Trophoblast cell (in vitro differentiated cells and primary cell): ENCODE measurements at regions not wholly inside any gene's neighbourhood (a gene's known extent, or its start where the extent isn't known, plus 50 kb on each side); places are given as distances from the start of the nearest gene placed in this dataset.

Experiments used
- DNase-seq, 2 donors: peaks; one replicate each; pipeline ENCODE4 v3.0.0-alpha.2; 2016
- H2AFZ ChIP-seq: 2 replicates; pipeline ENCODE4 v1.6.1; 2013; ENCODE audit warnings: low read length, moderate library complexity, mild to moderate bottlenecking; ENCODE audit not compliant: insufficient read depth, poor library complexity
- H2AK5ac ChIP-seq: 2 replicates; pipeline ENCODE4 v1.6.1; 2013; ENCODE audit warnings: mild to moderate bottlenecking, low read length
- H2BK120ac ChIP-seq: 2 replicates; pipeline ENCODE4 v1.6.1; 2013; ENCODE audit warnings: low read length, mild to moderate bottlenecking, moderate library complexity; ENCODE audit not compliant: insufficient read depth, poor library complexity
- H2BK12ac ChIP-seq: 2 replicates; pipeline ENCODE4 v1.6.1; 2013; ENCODE audit warnings: mild to moderate bottlenecking, low read length, moderate library complexity
- H2BK5ac ChIP-seq: 2 replicates; pipeline ENCODE4 v1.6.1; 2013; ENCODE audit warnings: low read length, low read depth, moderate library complexity, mild to moderate bottlenecking; ENCODE audit not compliant: poor library complexity
- H3K14ac ChIP-seq: 2 replicates; pipeline ENCODE4 v1.6.1; 2013; ENCODE audit warnings: mild to moderate bottlenecking, low read length
- H3K18ac ChIP-seq: 2 replicates; pipeline ENCODE4 v1.6.1; 2013; ENCODE audit warnings: mild to moderate bottlenecking, low read length
- H3K23ac ChIP-seq: 2 replicates; pipeline ENCODE4 v1.6.1; 2013; ENCODE audit warnings: low read length
- H3K27ac ChIP-seq: 2 replicates; pipeline ENCODE4 v1.5.1; 2013; ENCODE audit warnings: low read depth, mild to moderate bottlenecking, inconsistent platforms, low read length, moderate library complexity
- H3K27me3 ChIP-seq: 2 replicates; pipeline ENCODE4 v1.6.1; 2013; ENCODE audit warnings: inconsistent platforms, mild to moderate bottlenecking, low read length, moderate library complexity; ENCODE audit not compliant: insufficient read depth
- H3K36me3 ChIP-seq, 2 experiments: 1 replicate in 1 of 2; 2 replicates in 1 of 2; pipeline ENCODE4 v1.6.1; 2013; ENCODE audit warnings: low read length in 2 of 2, mild to moderate bottlenecking in 2 of 2, moderate library complexity in 1 of 2; ENCODE audit not compliant: insufficient read depth in 2 of 2, control insufficient read depth in 1 of 2
- H3K4ac ChIP-seq: 2 replicates; pipeline ENCODE4 v1.6.1; 2013; ENCODE audit warnings: low read depth, mild to moderate bottlenecking, low read length, moderate library complexity
- H3K4me1 ChIP-seq, 2 experiments: 1 replicate in 1 of 2; 2 replicates in 1 of 2; pipeline ENCODE4 v1.6.1; 2013; ENCODE audit warnings: low read length in 2 of 2, mild to moderate bottlenecking in 2 of 2, moderate library complexity in 1 of 2; ENCODE audit not compliant: insufficient read depth in 2 of 2, control insufficient read depth in 1 of 2
- H3K4me2 ChIP-seq: 2 replicates; pipeline ENCODE4 v1.6.1; 2013; ENCODE audit warnings: inconsistent platforms, mild to moderate bottlenecking, low read length, moderate library complexity
- H3K4me3 ChIP-seq: 2 replicates; pipeline ENCODE4 v1.5.1; 2013; ENCODE audit warnings: mild to moderate bottlenecking, low read depth, low read length, inconsistent platforms
- H3K79me1 ChIP-seq: one replicate; pipeline ENCODE4 v1.6.1; 2013; ENCODE audit warnings: low read length
- H3K79me2 ChIP-seq: 2 replicates; pipeline ENCODE4 v1.6.1; 2013; ENCODE audit warnings: low read length, mild to moderate bottlenecking; ENCODE audit not compliant: control insufficient read depth, insufficient read depth, poor library complexity
- H3K9ac ChIP-seq: 2 replicates; pipeline ENCODE4 v1.6.1; 2013; ENCODE audit warnings: mild to moderate bottlenecking, low read length
- H3K9me3 ChIP-seq: 2 replicates; pipeline ENCODE4 v1.6.1; 2013; ENCODE audit warnings: low read depth, mild to moderate bottlenecking, control low read depth, inconsistent platforms, low read length; ENCODE audit not compliant: insufficient read depth
- H4K12ac ChIP-seq: 2 replicates; pipeline ENCODE4 v1.6.1; 2013; ENCODE audit warnings: low read depth, mild to moderate bottlenecking, low read length, moderate library complexity
- H4K8ac ChIP-seq: 2 replicates; pipeline ENCODE4 v1.6.1; 2013; ENCODE audit warnings: low read depth, mild to moderate bottlenecking, low read length, moderate library complexity
- H4K91ac ChIP-seq: one replicate; pipeline ENCODE4 v1.6.1; 2013; ENCODE audit warnings: low read depth, mild to moderate bottlenecking, low read length, moderate library complexity
- WGBS: extraction: QIAGEN DNeasy Blood & Tissue Kit; methylation state at CpG from one replicate; pipeline ENCODE4 v1.1.7; 2013; ENCODE audit warnings: missing lambda C conversion rate; ENCODE audit not compliant: insufficient read length, insufficient coverage; ENCODE audit errors: extremely low coverage; 5-methylcytosine and 5-hydroxymethylcytosine counted together

- H2AFZ ChIP-seq = no peak overlapping the region
- H3K36me3 ChIP-seq = no peaks in the 10 kb centered on the region
- no peaks in the 10 kb centered on the region for H3K9me3 ChIP-seq
- no peak overlapping the region for H2BK120ac ChIP-seq
- H2AK5ac ChIP-seq = no peak overlapping the region
- no peak overlapping the region for H2BK5ac ChIP-seq
- no peak overlapping the region for H4K8ac ChIP-seq
- H2BK12ac ChIP-seq = no peak overlapping the region
- no peak overlapping the region for H3K4me3 ChIP-seq
- H3K79me2 ChIP-seq = no peaks in the 10 kb centered on the region
- H3K23ac ChIP-seq = no peak overlapping the region
- no peak overlapping the region for H3K27ac ChIP-seq
- no peak overlapping the region for H4K91ac ChIP-seq
- no peak overlapping the region for H4K12ac ChIP-seq
- peak; percentile 66 to 74 for DNase-seq
- no peak overlapping the region for H3K14ac ChIP-seq
- no peaks in the 10 kb centered on the region for H3K79me1 ChIP-seq
- WGBS = no CpG with 5 or more reads among the region's 1 CpG
- H3K27me3 ChIP-seq = no peaks in the 10 kb centered on the region
- H3K4me1 ChIP-seq = no peaks in the 10 kb centered on the region
- no peak overlapping the region for H3K18ac ChIP-seq
- H3K4ac ChIP-seq = no peak overlapping the region
- no peak overlapping the region for H3K9ac ChIP-seq
- no peak overlapping the region for H3K4me2 ChIP-seq
Measured at GRCh38 chr5:143471041-143471509, 67.6 kb upstream of the NR3C1 start.

- H3K23ac ChIP-seq = no peak overlapping the region
- no peak overlapping the region for H4K8ac ChIP-seq
- no peak overlapping the region for H3K4ac ChIP-seq
- no peak overlapping the region for H2BK120ac ChIP-seq
- no peak overlapping the region for H3K14ac ChIP-seq
- no peak overlapping the region for H2BK12ac ChIP-seq
- H3K4me2 ChIP-seq = no peak overlapping the region
- H3K18ac ChIP-seq = no peak overlapping the region
- H2AFZ ChIP-seq = no peak overlapping the region
- H3K79me2 ChIP-seq = no peaks in the 10 kb centered on the region
- DNase-seq = no peak
- H3K36me3 ChIP-seq = no peaks in the 10 kb centered on the region
- no peaks in the 10 kb centered on the region for H3K4me1 ChIP-seq
- H3K9ac ChIP-seq = no peak overlapping the region
- H2BK5ac ChIP-seq = no peak overlapping the region
- H3K79me1 ChIP-seq = no peaks in the 10 kb centered on the region
- H4K12ac ChIP-seq = no peak overlapping the region
- H3K27ac ChIP-seq = no peak overlapping the region
- no peak overlapping the region for H4K91ac ChIP-seq
- H3K4me3 ChIP-seq = no peak overlapping the region
- no peaks in the 10 kb centered on the region for H3K27me3 ChIP-seq
- no CpG with 5 or more reads among the region's 1 CpG for WGBS
- H3K9me3 ChIP-seq = no peaks in the 10 kb centered on the region
- H2AK5ac ChIP-seq = no peak overlapping the region
Measured at GRCh38 chr5:143470120-143470519, 66.6 kb upstream of the NR3C1 start.

- no peaks in the 10 kb centered on the region for H3K36me3 ChIP-seq
- no peak overlapping the region for H3K18ac ChIP-seq
- no CpG with 5 or more reads among the region's 2 CpGs for WGBS
- H3K4me3 ChIP-seq = no peak overlapping the region
- H2BK12ac ChIP-seq = no peak overlapping the region
- no peak overlapping the region for H4K8ac ChIP-seq
- no peak overlapping the region for H2AK5ac ChIP-seq
- H3K14ac ChIP-seq = no peak overlapping the region
- DNase-seq = no peak
- H3K4me1 ChIP-seq = no peaks in the 10 kb centered on the region
- no peaks in the 10 kb centered on the region for H3K79me2 ChIP-seq
- H4K91ac ChIP-seq = no peak overlapping the region
- H2AFZ ChIP-seq = no peak overlapping the region
- H3K23ac ChIP-seq = no peak overlapping the region
- no peak overlapping the region for H2BK5ac ChIP-seq
- H3K4ac ChIP-seq = no peak overlapping the region
- H3K4me2 ChIP-seq = no peak overlapping the region
- no peaks in the 10 kb centered on the region for H3K9me3 ChIP-seq
- H3K9ac ChIP-seq = no peak overlapping the region
- H2BK120ac ChIP-seq = no peak overlapping the region
- no peak overlapping the region for H4K12ac ChIP-seq
- H3K27me3 ChIP-seq = no peaks in the 10 kb centered on the region
- H3K79me1 ChIP-seq = no peaks in the 10 kb centered on the region
- H3K27ac ChIP-seq = no peak overlapping the region
Measured at GRCh38 chr5:143469125-143469524, 65.6 kb upstream of the NR3C1 start.

- Histone ChIP-seq H3K27me3 (no peaks in the 10 kb centered on the region), H3K4me1 (no peaks in the 10 kb centered on the region), H2BK12ac (no peak overlapping the region), H3K4me2 (no peak overlapping the region), H3K27ac (no peak overlapping the region), H3K36me3 (no peaks in the 10 kb centered on the region), H3K79me1 (no peaks in the 10 kb centered on the region), H3K79me2 (no peaks in the 10 kb centered on the region), H2BK5ac (no peak overlapping the region), H3K18ac (no peak overlapping the region), H3K23ac (no peak overlapping the region), H4K8ac (no peak overlapping the region), H4K91ac (no peak overlapping the region), H2AK5ac (no peak overlapping the region), H4K12ac (no peak overlapping the region), H3K4me3 (no peak overlapping the region), H3K9ac (no peak overlapping the region), H2BK120ac (no peak overlapping the region), H3K4ac (no peak overlapping the region), H2AFZ (no peak overlapping the region), H3K9me3 (no peaks in the 10 kb centered on the region), H3K14ac (no peak overlapping the region)
- no peak for DNase-seq
- WGBS = no CpG with 5 or more reads among the region's 1 CpG
Measured at GRCh38 chr5:143466632-143467031, 63.1 kb upstream of the NR3C1 start.
